ENCODE measurements at regions not wholly inside any gene's neighbourhood (a gene's known extent, or its start where the extent isn't known, plus 50 kb on each side); places are given as distances from the start of the nearest gene placed in this dataset.

DNA sequence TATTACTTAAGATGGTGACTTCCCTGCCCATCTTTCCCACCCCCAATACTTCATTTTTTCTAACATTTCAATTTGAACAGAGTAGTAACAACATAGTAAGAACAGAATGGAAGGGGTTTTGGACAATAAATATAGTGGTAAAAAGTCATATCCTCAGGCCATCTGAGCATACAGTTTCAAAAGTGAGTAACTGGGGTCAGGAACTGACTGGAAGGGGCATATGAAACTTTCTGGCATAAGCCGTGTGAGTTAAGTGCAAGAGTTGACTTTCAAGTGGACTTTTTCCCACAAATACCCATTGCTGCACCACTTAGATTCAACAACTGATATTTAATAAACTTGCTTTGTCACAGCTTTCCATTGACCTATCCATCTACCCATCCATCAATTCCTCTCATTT lies 153.5 kb upstream of the IL12A start:
- Histone ChIP-seq H3K4me3 (no peak overlapping the region), H3K79me2 (replicated peaks; ENCODE audit: insufficient read depth) (0 out of 2 replicates have a peak, but pooled peaks cover 5% of the 10 kb centered on the region), H3K4me2 (no peak overlapping the region), H4K20me1 (replicated peaks; ENCODE audit: insufficient read depth) (no peaks in the 10 kb centered on the region), H3K27ac (ENCODE audit: low read depth) (no peak overlapping the region), H2AFZ (no peak overlapping the region), H3K4me1 (ENCODE audit: insufficient read depth) (peaks cover 13% of the 10 kb centered on the region), H3K36me3 (ENCODE audit: insufficient read depth) (no peaks in the 10 kb centered on the region), H3K27me3 (ENCODE audit: insufficient read depth) (no peaks in the 10 kb centered on the region), H3K9me2 (ENCODE audit: insufficient read depth) (no peaks in the 10 kb centered on the region), H3F3A (replicated peaks; ENCODE audit: low read depth) (no peaks in the 10 kb centered on the region)
- TF ChIP-seq POLR2AphosphoS5 (IDR thresholded peaks at IDR 0.05; ENCODE audit: low read depth): no peak
- TF ChIP-seq, protein P1, sequence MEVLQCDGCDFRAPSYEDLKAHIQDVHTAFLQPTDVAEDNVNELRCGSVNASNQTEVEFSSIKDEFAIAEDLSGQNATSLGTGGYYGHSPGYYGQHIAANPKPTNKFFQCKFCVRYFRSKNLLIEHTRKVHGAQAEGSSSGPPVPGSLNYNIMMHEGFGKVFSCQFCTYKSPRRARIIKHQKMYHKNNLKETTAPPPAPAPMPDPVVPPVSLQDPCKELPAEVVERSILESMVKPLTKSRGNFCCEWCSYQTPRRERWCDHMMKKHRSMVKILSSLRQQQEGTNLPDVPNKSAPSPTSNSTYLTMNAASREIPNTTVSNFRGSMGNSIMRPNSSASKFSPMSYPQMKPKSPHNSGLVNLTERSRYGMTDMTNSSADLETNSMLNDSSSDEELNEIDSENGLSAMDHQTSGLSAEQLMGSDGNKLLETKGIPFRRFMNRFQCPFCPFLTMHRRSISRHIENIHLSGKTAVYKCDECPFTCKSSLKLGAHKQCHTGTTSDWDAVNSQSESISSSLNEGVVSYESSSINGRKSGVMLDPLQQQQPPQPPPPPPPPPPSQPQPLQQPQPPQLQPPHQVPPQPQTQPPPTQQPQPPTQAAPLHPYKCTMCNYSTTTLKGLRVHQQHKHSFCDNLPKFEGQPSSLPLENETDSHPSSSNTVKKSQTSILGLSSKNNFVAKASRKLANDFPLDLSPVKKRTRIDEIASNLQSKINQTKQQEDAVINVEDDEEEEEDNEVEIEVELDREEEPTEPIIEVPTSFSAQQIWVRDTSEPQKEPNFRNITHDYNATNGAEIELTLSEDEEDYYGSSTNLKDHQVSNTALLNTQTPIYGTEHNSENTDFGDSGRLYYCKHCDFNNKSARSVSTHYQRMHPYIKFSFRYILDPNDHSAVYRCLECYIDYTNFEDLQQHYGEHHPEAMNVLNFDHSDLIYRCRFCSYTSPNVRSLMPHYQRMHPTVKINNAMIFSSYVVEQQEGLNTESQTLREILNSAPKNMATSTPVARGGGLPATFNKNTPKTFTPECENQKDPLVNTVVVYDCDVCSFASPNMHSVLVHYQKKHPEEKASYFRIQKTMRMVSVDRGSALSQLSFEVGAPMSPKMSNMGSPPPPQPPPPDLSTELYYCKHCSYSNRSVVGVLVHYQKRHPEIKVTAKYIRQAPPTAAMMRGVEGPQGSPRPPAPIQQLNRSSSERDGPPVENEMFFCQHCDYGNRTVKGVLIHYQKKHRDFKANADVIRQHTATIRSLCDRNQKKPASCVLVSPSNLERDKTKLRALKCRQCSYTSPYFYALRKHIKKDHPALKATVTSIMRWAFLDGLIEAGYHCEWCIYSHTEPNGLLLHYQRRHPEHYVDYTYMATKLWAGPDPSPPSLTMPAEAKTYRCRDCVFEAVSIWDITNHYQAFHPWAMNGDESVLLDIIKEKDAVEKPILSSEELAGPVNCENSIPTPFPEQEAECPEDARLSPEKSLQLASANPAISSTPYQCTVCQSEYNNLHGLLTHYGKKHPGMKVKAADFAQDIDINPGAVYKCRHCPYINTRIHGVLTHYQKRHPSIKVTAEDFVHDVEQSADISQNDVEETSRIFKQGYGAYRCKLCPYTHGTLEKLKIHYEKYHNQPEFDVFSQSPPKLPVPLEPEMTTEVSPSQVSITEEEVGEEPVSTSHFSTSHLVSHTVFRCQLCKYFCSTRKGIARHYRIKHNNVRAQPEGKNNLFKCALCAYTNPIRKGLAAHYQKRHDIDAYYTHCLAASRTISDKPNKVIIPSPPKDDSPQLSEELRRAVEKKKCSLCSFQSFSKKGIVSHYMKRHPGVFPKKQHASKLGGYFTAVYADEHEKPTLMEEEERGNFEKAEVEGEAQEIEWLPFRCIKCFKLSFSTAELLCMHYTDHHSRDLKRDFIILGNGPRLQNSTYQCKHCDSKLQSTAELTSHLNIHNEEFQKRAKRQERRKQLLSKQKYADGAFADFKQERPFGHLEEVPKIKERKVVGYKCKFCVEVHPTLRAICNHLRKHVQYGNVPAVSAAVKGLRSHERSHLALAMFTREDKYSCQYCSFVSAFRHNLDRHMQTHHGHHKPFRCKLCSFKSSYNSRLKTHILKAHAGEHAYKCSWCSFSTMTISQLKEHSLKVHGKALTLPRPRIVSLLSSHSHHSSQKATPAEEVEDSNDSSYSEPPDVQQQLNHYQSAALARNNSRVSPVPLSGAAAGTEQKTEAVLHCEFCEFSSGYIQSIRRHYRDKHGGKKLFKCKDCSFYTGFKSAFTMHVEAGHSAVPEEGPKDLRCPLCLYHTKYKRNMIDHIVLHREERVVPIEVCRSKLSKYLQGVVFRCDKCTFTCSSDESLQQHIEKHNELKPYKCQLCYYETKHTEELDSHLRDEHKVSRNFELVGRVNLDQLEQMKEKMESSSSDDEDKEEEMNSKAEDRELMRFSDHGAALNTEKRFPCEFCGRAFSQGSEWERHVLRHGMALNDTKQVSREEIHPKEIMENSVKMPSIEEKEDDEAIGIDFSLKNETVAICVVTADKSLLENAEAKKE (CRISPR knock-in tag; IDR thresholded peaks at IDR 0.05): no peak
- no peak for TF ChIP-seq ZNF331 (CRISPR knock-in tag; IDR thresholded peaks at IDR 0.05; ENCODE audit: low read depth)
- TF ChIP-seq CTCF (conservative IDR thresholded peaks at IDR 0.05; ENCODE audit: low read depth in 2 of 2): no peak
- TF ChIP-seq ZNF114 (CRISPR knock-in tag; IDR thresholded peaks at IDR 0.05): no peak
- TF ChIP-seq REST (IDR thresholded peaks at IDR 0.05; ENCODE audit: unreplicated experiment): no peak
- no peak for TF ChIP-seq NANOG (IDR thresholded peaks at IDR 0.05; ENCODE audit: borderline replicate concordance)
- no peak for TF ChIP-seq EZH2phosphoT487 (IDR thresholded peaks at IDR 0.05; ENCODE audit: unreplicated experiment)
- TF ChIP-seq STAT1 (IDR thresholded peaks at IDR 0.05; ENCODE audit: unreplicated experiment): no peak
- TF ChIP-seq EZH2 (IDR thresholded peaks at IDR 0.05; ENCODE audit: low read depth, unreplicated experiment): no peak
- TF ChIP-seq CREB1 (CRISPR knock-in tag; IDR thresholded peaks at IDR 0.05; ENCODE audit: low read depth): no peak
- no peak for TF ChIP-seq JUNB (IDR thresholded peaks at IDR 0.05; ENCODE audit: unreplicated experiment)
- no peak for TF ChIP-seq ETS1 (IDR thresholded peaks at IDR 0.05)
- DNase-seq (ENCODE audit: low spot score) (no peak), ATAC-seq (no peak)
- Mint-ChIP-seq H3K9me3 (no peaks in the 10 kb centered on the region), H3K36me3 (ENCODE audit: low read depth) (no peaks in the 10 kb centered on the region), H3K4me1 (peaks cover 12% of the 10 kb centered on the region), H3K4me3 (no peak overlapping the region), H3K27ac (no peak overlapping the region), H3K27me3 (ENCODE audit: insufficient read depth, low read depth, poor library complexity) (no peaks in the 10 kb centered on the region)
